GM21390 (cell line): ENCODE measurements at regions not wholly inside any gene's neighbourhood (a gene's known extent, or its start where the extent isn't known, plus 50 kb on each side); places are given as distances from the start of the nearest gene placed in this dataset.

Source experiments
- ATAC-seq: cut with Tn5 transposase; IDR thresholded peaks from one replicate; pipeline ENCODE4 v1.9.1; 2021; ENCODE audit not compliant: unreplicated experiment

- ATAC-seq, result no peak
Measured at GRCh38 chr22:19620742-19621371, 93.4 kb upstream of the SEPTIN5 start.

- no peak for ATAC-seq
Measured at GRCh38 chr22:19621373-19622060, 92.8 kb upstream of the SEPTIN5 start.

GRCh38 chr22:19622061-19622441 is 92.3 kb upstream of the SEPTIN5 start:
- no peak for ATAC-seq

GRCh38 chr22:19625331-19626041 is 88.8 kb upstream of the SEPTIN5 start:
- ATAC-seq, result no peak

- no peak for ATAC-seq
Measured at GRCh38 chr22:19626042-19626587, 88.2 kb upstream of the SEPTIN5 start.

- no peak for ATAC-seq
Measured at GRCh38 chr22:19626666-19627065, 87.6 kb upstream of the SEPTIN5 start.

GRCh38 chr22:19628038-19628776 is 86.1 kb upstream of the SEPTIN5 start:
- no peak for ATAC-seq

GRCh38 chr22:19629331-19629719 is 85.0 kb upstream of the SEPTIN5 start:
- ATAC-seq, result no peak

GRCh38 chr22:19629720-19630419 is 84.4 kb upstream of the SEPTIN5 start:
- ATAC-seq, result no peak

GRCh38 chr22:19630614-19631013 is 83.7 kb upstream of the SEPTIN5 start:
- ATAC-seq, result no peak

- no peak for ATAC-seq
Measured at GRCh38 chr22:19631899-19632667, 82.2 kb upstream of the SEPTIN5 start.

- ATAC-seq, result no peak
Measured at GRCh38 chr22:19632668-19633148, 81.6 kb upstream of the SEPTIN5 start.

- ATAC-seq, result no peak
Measured at GRCh38 chr22:19634226-19634975, 79.9 kb upstream of the SEPTIN5 start.

- no peak for ATAC-seq
Measured at GRCh38 chr22:19635644-19636043, 78.7 kb upstream of the SEPTIN5 start.

- ATAC-seq, result no peak
Measured at GRCh38 chr22:19636696-19637407, 77.5 kb upstream of the SEPTIN5 start.

- ATAC-seq, result no peak
Measured at GRCh38 chr22:19637408-19638281, 76.7 kb upstream of the SEPTIN5 start.

- no peak for ATAC-seq
Measured at GRCh38 chr22:19638282-19639015, 75.9 kb upstream of the SEPTIN5 start.
